ENCODE measurements at regions not wholly inside any gene's neighbourhood (a gene's known extent, or its start where the extent isn't known, plus 50 kb on each side); places are given as distances from the start of the nearest gene placed in this dataset.

DNA sequence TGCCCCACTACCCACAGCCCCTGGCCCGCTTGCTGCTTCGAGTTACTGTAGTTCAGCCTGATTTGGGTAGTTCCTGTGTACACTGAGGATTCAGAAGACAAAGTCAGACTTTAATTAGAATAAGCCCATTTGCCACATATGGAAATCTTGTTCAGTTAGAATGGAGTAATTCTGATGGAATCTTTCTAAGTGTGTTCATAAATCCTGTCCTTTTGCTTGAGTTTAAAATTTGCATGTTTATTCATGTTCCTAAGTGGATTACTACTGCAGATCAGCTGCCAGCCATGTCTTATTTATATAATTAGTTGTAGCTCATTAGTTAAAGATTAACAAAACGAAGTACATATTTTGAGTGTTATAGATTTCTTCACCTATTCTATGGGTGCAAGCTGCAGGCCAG is 504.5 kb downstream of the PCNX1 start:
- no peak for DNase-seq (ENCODE audit: low spot score)
- TF ChIP-seq, protein P1, sequence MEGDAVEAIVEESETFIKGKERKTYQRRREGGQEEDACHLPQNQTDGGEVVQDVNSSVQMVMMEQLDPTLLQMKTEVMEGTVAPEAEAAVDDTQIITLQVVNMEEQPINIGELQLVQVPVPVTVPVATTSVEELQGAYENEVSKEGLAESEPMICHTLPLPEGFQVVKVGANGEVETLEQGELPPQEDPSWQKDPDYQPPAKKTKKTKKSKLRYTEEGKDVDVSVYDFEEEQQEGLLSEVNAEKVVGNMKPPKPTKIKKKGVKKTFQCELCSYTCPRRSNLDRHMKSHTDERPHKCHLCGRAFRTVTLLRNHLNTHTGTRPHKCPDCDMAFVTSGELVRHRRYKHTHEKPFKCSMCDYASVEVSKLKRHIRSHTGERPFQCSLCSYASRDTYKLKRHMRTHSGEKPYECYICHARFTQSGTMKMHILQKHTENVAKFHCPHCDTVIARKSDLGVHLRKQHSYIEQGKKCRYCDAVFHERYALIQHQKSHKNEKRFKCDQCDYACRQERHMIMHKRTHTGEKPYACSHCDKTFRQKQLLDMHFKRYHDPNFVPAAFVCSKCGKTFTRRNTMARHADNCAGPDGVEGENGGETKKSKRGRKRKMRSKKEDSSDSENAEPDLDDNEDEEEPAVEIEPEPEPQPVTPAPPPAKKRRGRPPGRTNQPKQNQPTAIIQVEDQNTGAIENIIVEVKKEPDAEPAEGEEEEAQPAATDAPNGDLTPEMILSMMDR (IDR thresholded peaks at IDR 0.05; ENCODE audit: extremely low read depth, insufficient read depth, missing control alignments): no peak
- in situ Hi-C loops (cut with MboI; ENCODE audit: low pct_unique_long_range_greater_than_20kb, low sequenced_read_pairs, unreplicated experiment): no loop called here

DNA sequence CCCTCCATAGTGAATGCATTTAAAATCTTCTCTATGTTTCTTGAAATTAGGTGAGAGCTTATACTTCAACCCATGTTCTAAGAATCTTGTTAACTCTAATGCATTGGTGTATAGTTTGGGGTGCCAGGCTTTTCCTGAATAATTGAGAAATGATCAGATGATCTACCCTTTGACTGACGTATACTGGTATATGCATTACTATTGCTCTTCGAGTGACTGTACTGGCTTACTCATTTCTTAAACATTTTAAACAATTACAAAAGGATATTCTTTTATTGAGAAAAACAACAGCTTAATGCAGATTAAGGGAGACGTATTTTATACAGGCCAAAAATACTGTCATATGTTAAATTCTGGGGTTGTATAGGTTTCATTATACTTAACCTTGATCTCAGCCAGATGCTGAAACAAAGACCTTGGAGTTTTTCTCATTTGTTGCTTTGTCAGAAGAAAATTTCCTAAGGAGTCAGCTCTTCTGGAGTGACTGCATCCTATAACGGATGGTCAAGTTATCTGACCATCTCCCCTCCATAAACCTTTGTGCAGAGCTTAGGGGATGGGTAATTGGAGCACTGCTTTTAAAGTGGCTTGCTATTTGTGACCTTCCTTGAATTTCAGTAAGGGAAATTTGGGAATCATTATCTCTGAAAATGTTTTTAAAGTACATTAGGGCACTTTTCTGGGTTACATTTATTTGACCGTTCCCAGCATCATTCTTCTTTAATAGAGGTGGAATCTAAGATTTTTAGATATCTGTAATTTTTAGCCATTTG is 507.6 kb downstream of the PCNX1 start:
- in situ Hi-C loops (cut with MboI; ENCODE audit: low pct_unique_long_range_greater_than_20kb, low sequenced_read_pairs, unreplicated experiment): no loop called here
- TF ChIP-seq, protein P1 (IDR thresholded peaks at IDR 0.05; ENCODE audit: extremely low read depth, insufficient read depth, missing control alignments): no peak
- no peak for DNase-seq (ENCODE audit: low spot score)

DNA sequence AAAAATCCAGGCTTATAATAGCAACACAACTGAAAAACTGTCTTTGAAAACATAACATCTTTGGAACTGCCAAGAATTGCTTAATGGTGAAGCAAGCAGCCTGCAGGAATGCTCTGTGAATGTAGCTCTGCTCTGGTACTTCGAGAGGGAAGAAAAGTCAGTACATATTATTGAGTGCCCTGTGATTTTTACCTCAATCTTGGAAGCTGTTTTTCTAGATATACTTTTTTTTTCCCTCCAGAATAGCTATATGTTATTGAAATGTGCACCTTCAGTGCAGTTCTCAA is 508.1 kb downstream of the PCNX1 start:
- in situ Hi-C loops (cut with MboI; ENCODE audit: low pct_unique_long_range_greater_than_20kb, low sequenced_read_pairs, unreplicated experiment): no loop called here
- no peak for DNase-seq (ENCODE audit: low spot score)
- TF ChIP-seq, protein P1 (IDR thresholded peaks at IDR 0.05; ENCODE audit: extremely low read depth, insufficient read depth, missing control alignments): no peak

DNA sequence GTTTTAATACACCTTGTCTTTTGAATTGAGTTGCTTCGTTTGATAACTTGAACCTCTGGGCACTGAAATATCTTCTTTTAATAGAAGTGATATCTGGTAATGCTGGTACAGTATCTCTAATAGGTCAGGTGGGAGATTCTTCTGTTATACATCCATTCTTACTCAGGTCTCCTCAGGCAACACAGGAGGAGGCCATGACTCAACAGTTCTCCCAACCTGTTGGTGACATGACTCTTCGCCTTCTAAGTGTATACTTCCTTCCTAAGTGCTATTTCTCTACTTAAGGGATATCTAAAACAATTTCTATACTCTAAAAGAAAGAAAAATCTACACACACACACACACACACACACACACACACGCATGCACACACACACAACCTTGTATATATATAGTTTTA is 509.1 kb downstream of the PCNX1 start:
- TF ChIP-seq, protein P1 (IDR thresholded peaks at IDR 0.05; ENCODE audit: extremely low read depth, insufficient read depth, missing control alignments): no peak
- no peak for DNase-seq (ENCODE audit: low spot score)
- in situ Hi-C loops (cut with MboI; ENCODE audit: low pct_unique_long_range_greater_than_20kb, low sequenced_read_pairs, unreplicated experiment): no loop called here

DNA sequence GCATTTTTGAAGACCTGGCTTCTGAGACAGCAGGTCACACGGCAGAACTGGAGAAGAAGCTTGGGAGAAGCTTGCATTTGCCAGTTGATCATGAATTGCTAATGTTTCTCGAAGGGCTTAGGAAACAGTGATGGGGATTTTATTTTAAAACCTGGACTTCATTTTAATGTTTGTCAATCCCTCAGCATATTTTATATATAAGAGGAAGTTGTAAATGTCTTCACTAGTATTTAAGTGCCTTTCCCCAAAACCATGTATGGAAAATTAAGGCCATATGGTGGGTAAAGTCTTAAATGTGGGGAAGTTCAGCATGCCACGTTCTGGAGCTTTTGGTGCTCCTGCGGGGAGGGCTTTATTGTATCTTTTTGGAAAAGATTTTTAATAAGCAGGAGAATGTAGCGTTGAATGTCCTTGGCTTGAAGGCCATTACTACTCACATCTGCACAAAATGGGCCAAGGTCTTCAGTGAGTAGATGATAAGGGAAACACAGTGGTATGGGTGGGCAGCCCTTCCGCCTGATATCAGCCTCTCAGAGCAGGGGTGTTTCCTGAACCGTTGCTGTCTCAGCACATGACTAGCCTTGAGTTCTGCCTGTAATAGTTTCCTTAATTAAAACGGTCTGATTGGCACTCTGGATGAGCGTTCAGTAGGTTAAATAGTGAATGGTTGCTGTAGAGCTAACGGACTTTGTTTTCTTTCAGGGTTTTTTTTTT is 511.4 kb downstream of the PCNX1 start:
- DNase-seq (ENCODE audit: low spot score): no peak
- TF ChIP-seq, protein P1 (IDR thresholded peaks at IDR 0.05; ENCODE audit: extremely low read depth, insufficient read depth, missing control alignments): no peak
- in situ Hi-C loops (cut with MboI; ENCODE audit: low pct_unique_long_range_greater_than_20kb, low sequenced_read_pairs, unreplicated experiment): no loop called here

DNA sequence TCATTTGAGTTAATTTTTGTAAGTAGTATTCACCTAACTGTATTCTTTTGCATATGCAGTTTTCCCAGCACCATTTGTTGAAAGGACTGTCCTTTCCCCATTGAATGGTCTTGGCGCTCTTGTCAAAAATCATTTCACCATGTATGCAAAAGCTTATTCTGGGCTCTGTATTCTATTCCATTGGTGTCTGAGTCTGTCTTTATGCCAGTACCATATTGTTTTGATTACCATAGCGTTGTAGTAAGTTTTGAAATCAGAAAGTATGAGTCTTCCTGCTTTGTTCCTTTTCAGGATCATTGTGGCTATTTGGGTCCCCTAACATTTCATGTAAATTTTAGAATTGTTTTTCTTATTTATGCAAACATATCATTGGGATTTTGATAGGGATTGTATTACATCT is 508.7 kb upstream of the RGS6 start:
- in situ Hi-C loops (cut with MboI; ENCODE audit: low pct_unique_long_range_greater_than_20kb, low sequenced_read_pairs, unreplicated experiment): no loop called here
- no peak for DNase-seq (ENCODE audit: low spot score)
- TF ChIP-seq, protein P1 (IDR thresholded peaks at IDR 0.05; ENCODE audit: extremely low read depth, insufficient read depth, missing control alignments): no peak
